ENCODE measurements at regions not wholly inside any gene's neighbourhood (a gene's known extent, or its start where the extent isn't known, plus 50 kb on each side); places are given as distances from the start of the nearest gene placed in this dataset.

DNA sequence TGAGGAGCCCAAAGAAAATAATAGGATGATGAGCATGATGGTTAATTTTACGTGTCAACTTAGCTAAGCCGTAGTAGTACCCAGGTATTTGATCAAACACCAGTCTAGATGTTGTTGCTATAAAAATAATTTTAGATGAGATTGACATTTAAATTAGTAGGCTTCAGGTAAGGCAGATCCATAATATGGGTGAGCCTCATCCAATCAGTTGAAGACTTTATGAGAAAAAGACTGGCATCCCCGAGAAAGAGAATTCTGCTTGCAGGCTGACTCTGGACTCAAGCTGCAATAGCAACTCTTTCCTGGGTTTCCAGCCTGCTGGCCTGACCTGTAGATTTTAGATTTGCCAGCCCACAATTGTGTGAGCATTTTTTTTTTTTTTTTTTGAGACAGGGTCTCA, 192.8 kb upstream of the LNX1 start:
- no peak for DNase-seq (ENCODE audit: extremely low read depth in 1 of 11, low read depth in 9 of 11, low spot score in 4 of 11)

DNA sequence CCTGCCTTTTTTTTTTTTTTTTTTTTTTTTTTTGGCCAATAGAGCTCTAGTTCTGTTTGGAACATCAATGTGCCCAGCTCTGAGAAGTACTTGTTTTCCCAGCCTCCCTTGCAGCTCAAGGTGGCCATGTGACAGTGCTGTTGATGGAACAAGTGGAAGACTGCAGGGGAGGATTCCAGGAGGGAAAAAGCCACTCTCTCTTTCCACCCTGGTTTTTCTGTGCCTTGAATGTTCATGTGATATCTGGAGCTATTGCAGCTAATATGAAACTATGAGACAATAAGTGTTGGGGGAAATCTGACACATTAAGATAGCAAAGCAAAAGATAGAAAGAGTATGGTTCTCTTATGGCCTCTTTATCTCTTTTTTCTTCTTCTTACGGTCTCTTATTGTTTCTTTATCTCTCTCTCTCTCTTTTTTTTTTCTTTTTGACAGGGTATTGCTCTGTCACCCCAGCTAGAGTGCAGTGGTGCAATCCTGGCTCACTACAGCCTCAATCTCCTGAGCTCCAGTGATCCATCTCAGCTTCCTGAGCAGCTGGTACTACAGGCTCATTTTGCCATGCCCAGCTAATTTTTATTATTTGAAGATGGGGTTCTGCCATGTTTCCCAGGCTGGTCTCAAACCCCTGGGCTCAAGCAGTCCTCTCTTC, 192.0 kb upstream of the LNX1 start:
- no peak for DNase-seq (ENCODE audit: extremely low read depth in 1 of 11, low read depth in 9 of 11, low spot score in 4 of 11)

DNA sequence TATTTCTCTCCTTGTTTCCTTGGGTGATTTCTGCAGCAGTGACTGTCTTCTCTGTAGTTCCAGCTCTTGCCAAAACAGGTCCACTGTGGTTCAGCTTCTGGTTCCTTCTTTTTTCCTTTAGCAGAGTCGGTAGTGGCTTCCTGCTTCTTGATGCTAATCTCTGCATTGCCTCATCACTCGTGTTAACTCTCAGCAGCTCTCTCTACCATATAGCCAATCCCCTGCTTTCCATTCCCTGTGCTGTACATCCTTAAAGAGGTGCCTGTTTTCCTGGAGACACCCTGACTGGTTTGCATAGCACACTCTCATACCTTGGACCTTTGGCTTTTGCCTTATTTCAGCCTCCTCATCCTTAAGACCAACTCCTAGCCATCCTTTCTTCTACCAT, 191.2 kb upstream of the LNX1 start:
- no peak for DNase-seq (ENCODE audit: extremely low read depth in 1 of 11, low read depth in 9 of 11, low spot score in 4 of 11)

DNA sequence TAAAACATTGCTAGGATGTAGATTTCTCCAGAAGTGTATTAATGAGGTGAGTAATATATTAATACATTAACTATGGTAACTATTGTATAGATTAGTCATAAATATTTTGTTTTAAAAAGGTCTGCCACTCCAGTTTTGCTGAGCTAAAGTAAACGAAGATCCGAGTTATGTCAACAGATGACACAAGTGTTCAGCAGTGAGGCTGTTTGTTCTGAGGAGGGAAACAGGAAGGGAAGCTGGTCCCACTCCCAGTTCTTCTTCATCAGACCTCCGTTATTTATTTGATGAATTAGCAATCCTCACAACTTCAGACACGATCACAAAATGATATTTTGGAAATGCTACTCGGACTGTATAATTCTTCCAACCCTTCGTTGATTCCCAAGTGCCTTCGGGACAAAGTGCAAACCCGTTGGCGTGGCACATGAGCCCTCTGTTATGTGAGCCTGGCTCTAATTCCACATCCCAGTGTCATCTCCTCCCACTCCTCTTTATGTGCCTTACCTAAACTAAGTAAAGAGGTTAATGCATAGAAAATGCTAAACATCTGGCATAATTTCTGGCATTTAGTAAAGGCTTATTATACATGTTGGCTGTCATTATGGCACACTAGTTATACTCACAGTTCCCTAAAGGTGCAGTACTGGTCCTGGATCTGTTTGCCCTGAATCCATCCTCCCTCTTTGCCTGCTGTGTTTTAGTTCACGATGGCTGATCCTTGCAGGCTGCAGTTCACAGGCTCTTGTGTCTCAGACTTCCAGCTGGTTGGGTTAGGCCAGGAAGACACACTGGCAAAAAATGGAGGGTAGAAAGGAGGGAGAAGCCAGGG, 190.6 kb upstream of the LNX1 start:
- no peak for DNase-seq (ENCODE audit: extremely low read depth in 1 of 11, low read depth in 9 of 11, low spot score in 4 of 11)

DNA sequence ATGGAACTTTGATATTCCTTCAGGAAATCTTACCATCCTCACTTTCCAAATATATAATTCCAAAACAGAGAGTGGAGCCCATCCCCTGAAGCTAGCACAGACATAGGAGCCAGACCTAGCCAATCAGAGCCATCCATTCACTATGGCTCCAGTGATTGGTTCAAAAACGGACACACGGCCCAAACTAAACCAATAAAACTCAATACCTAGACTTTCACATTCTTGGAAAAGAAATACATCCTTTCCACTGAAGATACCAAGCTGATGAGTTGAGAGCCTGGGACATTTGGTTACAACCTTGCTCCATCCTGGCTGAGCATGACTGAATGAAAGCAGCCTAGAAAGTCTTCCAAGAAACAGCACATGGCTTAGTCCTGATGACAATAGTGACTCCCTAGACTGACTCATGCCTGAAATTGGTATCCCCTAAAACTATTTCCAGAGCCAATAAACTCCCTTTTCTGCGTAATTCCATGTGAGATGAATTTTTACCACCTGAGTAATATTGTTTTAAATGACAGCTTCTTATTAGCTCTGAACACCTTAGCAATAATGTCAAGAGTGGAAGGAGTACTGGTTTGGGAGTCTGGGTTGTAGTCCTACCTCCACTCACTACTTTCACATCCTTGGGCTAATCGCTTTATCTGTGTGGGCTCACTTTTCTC, 189.6 kb upstream of the LNX1 start:
- DNase-seq (ENCODE audit: extremely low read depth in 1 of 11, low read depth in 9 of 11, low spot score in 4 of 11) = no peak

DNA sequence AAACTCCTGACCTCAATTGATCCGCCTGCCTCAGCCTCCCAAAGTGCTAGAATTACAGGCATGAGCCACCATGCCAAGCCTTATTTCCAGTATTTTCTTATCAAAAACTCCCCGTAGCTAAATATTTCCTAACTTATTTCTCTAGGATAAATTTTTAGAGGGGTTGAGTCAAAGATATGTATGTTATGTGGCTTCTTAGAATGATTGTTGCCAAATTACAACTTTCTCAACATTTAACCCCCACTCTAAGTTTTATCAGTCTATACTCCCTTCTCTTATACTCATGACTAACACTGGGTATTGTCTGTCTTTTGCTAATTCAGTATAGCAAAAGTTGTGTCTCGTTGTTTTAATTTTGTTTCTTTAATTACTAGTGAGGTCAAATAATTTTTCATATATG, 187.7 kb upstream of the LNX1 start:
- DNase-seq (ENCODE audit: extremely low read depth in 1 of 11, low read depth in 9 of 11, low spot score in 4 of 11) = no peak

DNA sequence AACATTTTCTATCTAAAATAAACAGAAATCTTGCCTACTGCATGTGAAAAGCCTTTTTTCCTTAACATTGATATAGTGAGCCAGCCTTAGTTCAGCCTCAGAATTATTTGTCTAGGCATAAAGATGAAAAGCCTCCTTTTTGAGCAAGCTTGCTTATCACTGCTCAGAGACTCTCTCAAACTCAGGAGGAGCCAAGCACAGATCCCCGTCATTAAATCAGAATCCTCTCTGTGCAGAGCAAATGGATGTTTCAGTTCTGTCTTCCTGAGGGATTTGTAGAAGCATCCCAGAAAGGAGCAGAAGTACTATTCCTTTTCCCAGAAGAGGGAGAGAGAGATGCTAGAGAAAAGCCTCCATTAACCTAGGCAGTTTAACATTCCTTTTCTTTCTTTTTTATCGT, 186.9 kb upstream of the LNX1 start:
- no peak for DNase-seq (ENCODE audit: extremely low read depth in 1 of 11, low read depth in 9 of 11, low spot score in 4 of 11)

DNA sequence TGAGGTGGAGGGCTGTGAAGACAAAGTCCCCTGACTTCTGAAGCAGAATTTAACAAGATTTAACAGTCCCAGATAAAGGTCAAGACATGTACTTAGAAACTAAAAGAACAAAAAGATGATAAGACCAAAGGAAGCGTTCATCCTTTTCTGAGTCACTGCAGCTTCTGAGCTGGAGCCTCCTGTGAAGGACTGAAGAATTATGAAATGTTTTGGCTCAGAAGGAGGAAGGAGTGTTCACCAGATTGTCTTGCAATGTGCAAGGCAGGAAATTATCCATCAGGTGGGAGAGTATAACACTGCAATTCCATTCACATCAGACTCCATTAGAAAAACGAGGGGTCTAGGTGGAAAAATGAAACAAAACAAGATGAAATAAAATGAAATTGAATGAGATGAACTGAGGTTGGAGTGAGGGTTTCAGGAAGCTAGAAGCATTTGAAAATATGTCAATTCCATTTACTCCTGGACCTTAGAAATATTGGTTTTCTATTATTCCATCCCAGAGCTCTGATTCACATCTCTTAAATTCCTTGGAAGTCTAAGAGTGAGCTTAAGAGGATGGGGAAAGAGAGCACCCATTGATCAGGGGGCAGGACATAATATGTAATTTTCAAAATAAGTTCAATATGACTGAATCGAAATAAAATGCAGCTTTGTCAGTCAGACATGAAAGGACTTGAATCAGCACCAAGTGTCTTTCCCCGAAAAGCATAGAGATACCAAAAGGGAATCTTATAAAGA, 186.1 kb upstream of the LNX1 start:
- no peak for DNase-seq (ENCODE audit: extremely low read depth in 1 of 11, low read depth in 9 of 11, low spot score in 4 of 11)

DNA sequence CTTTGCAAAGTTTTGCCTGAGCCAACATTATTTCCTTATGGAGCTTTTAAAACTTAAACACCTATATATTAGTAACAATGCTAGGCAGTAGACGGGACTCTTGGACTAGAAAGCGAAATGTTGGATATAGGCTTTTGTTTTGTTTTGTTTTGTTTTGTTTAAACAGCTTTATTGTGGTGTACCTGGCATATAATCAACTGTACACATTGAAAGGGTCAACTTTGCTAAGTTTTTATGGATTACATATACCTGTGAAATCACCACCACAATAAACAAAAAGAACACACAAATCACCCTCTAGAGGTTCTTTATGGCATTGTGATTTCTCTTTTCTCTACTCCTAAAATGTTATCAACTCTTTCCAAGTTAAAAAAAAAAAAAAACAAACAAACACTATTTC, 184.9 kb upstream of the LNX1 start:
- no peak for DNase-seq (ENCODE audit: extremely low read depth in 1 of 11, low read depth in 9 of 11, low spot score in 4 of 11)

DNA sequence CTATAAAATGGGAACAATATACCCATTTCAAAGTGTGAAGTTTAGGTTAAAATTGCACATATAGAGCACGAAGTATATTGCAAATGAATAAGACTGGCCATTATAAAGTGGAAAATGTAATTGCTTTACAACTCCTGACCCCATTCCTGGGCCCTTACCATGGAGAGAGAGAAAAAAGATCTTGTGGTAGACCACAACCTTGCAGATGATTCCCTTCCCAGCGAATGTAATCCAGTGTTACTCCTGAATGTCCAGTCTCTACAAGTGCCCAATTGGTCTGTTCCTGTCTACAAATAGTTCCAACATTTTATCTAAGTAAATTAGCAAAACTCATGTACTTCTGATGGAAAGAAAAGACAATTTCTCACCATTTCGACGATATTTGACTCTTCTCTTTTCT, 184.1 kb upstream of the LNX1 start:
- DNase-seq (ENCODE audit: extremely low read depth in 1 of 11, low read depth in 9 of 11, low spot score in 4 of 11) = no peak

DNA sequence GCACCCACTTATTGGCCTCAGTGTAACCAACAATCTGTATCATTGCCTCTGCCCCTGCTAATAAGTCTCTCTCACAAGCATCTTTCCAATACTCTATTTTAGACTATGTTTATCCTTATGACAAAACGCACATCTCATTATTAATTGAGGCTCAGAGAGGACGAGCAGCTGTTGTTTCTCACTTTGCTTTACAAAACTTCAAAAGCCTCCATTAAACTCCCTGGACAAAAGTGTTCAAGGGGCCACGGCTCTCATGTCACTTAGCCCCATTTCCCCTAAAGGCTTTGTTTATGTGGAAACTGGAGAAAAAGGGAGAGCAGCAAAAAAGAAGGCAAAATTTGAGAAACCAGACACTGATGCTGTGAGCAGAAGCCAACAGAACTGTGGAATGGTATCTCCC, 180.0 kb upstream of the LNX1 start:
- DNase-seq (ENCODE audit: extremely low read depth in 1 of 11, low read depth in 9 of 11, low spot score in 4 of 11) = peak in 2 of 11 donors; percentile 18 to 28

DNA sequence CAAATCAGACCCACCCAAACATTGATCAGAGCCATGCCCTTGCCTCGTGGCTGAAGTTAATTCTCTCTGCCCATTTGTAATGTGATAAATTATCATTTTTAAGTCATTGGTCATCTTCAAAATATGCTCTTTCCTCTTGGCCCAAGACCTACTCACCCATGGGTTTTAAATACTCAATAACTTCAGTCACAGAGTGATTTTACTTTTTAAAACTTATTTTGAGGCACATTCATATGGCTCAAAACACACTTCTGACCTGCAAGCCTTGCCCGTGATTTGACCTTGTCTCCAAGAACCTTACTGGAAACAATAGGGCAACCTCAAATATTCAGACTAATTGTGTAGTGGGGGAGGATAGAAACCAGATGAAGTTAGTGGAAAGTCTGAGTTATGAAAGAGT, 176.2 kb upstream of the LNX1 start:
- DNase-seq (ENCODE audit: extremely low read depth in 1 of 11, low read depth in 9 of 11, low spot score in 4 of 11) = no peak

DNA sequence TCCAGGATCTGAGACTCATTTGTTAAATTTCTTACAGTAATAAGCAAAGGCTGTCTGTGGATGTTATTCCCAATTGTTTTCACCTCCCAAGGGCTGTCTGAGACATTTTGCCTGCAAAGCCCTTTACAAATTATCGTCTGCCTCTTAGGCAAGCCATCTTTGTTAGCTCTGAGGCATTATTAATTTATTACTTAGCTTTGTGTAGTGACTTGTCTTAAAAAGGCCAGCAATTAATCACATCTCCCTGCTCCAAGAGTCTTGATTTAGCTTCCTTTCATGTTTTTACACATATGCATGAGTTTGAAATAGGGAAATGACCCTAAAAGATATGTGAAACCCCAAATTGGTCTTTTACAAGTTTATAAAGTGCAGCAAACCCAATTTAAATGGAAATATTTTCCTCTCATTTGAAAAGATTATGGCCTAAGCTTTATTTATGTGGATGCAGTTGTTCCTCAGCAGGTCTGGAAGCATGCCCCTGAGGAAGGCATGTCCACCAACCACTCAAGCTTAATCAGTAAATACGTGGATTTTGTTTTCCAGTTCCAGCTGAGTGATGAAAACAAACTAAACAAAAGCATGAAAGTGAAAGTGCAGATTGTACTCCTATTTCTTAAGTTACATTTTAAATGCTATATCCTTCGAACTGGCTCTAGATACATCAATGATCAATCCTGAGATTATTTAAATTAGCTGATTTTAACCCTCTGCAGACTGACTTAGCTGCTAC, 173.6 kb upstream of the LNX1 start:
- peak in 2 of 11 donors; percentile 36 to 37 for DNase-seq (ENCODE audit: extremely low read depth in 1 of 11, low read depth in 9 of 11, low spot score in 4 of 11)

DNA sequence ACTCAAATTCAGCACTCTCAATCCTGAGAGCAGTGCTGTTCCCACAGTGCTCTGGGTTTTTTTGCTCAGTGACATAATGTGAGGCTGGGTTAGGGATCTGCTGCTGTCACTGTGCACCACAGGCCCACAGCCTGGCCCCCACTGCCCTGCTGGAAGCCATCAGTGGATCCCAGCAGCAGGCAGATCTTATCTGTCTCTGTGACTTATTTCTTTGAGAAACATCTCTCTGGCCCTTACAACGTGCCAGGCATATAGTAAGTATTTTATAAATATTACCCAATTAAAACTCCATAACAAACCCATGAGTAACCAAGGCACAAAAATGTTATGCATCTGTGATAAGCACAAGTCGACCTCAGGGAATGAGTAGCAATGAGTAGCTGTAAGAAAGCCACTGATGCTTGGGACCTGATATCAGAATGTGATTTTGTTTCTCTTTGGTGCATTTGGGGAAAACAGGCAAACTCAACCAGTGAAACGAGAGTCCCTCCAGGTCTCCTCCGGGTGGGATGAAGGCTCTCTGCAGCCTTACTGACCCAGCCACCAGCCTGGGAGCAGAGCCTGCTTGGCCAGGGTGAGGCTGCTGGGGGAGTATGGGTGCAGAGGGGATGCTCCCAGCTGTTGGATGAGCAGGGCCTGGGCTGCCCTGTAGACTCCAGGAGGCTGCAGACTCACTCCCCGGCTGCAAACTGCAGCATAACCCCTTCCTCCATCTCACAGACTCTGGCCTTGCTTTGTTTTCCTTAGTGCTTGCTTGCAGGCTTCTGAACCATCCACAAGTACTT, 172.7 kb upstream of the LNX1 start:
- no peak for DNase-seq (ENCODE audit: extremely low read depth in 1 of 11, low read depth in 9 of 11, low spot score in 4 of 11)

DNA sequence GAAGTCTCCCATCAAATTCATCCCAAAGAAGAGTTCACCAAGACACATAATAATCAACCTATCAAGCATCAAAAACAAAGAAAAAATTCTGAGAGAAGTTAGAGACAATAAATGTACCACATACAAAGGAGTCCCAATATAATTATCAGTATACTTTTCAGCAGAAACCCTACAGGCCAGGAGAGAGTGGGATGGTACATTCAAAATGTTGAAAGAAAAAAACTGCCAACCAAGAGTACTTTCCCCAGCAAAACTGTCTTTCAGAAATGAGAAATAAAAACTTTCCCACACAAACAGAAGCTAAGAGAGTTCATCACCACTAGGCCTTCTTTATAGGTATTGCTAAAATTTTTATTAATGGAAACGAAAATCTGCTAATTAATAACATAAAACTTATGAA, 164.4 kb upstream of the LNX1 start:
- DNase-seq (ENCODE audit: extremely low read depth in 1 of 11, low read depth in 9 of 11, low spot score in 4 of 11) = no peak

DNA sequence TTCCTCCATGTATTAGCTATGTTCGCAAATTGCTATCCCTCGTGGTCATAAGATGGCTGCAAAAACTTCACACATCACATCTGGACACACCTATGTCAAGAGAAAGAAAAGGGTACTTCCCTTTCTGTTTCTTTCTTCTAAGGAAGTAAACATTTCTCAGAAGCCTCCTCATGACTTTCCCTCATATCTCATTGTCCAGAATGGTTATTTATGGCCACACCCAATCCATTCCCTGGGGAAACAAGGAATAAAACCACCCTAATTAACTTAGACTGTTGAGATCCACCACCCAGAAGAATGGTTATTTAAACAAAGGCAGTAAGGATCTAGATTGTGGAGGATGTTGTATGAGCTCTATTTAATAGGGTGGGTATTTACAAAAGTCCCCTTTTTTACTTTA, 160.8 kb upstream of the LNX1 start:
- DNase-seq (ENCODE audit: extremely low read depth in 1 of 11, low read depth in 9 of 11, low spot score in 4 of 11) = no peak

DNA sequence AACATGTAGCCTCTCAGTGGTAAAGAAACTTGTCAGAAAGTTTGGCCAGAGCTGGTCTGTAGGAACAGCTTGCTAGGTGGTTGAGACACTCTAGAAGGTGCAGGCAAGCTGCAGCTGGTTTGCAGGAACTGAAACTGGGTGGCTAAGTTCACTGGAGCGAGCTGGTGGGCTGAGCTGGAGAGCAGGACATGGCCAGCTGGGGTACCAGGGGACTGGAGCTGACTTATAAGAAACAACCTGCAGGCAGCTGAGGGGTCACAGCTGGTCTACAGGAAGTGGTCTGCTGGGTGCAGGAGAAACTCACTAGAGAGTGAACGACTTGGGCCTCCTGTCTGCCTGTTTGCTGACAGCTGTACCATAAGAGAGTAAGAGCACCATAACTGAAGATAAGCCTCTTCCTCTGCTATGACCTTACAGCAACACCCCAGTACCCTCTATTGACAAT, 157.1 kb upstream of the LNX1 start:
- DNase-seq (ENCODE audit: extremely low read depth in 1 of 11, low read depth in 9 of 11, low spot score in 4 of 11) = no peak

DNA sequence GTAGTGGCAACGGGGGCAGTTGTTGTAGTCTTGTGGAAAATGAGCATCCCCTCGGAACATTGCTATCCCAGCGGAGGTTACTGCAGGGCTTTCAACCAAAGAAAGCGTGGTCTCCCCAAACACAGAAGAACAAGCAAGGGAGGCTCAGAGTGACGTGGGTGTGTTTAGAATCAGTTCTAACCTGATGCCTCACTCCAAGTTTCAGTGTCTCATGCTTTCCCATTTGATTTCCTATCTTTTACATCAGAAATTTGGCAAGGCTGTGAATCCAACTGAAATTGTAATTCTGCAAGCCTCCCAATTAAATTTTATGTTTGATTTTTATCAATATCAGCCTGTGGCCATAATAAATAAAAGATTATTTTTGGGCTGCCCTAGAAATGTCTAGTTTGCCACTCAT, 156.1 kb upstream of the LNX1 start:
- no peak for DNase-seq (ENCODE audit: extremely low read depth in 1 of 11, low read depth in 9 of 11, low spot score in 4 of 11)
